ENCODE measurements at regions not wholly inside any gene's neighbourhood (a gene's known extent, or its start where the extent isn't known, plus 50 kb on each side); places are given as distances from the start of the nearest gene placed in this dataset.
"Not testable (repeated sequence)": the region's sequence is repeated elsewhere in the genome, so short reads cannot be mapped to it uniquely, and the experiment has no call there.

DNA sequence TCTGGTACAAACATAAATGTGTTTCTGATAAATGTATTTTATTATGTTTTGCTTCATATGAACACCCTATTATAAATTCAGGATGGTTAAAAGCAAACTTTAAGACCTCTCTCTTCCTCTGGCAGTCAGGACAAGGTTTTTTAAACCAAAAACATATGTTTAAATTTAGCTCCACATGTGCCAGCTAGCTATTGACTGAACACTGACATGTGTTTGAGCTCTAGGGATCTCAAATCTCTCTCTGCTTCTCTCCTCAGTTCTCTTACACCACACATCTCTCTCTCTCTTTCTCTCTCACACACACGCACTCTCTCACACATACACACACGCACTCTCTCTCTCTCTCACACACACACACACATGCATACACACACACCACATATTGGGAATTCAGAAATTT is 150.1 kb upstream of the RFX3 start:
- DNase-seq (ENCODE audit: missing footprints) (no peak), ATAC-seq (no peak)
- intact Hi-C loops (cut with DNase I) = no loop called here

DNA sequence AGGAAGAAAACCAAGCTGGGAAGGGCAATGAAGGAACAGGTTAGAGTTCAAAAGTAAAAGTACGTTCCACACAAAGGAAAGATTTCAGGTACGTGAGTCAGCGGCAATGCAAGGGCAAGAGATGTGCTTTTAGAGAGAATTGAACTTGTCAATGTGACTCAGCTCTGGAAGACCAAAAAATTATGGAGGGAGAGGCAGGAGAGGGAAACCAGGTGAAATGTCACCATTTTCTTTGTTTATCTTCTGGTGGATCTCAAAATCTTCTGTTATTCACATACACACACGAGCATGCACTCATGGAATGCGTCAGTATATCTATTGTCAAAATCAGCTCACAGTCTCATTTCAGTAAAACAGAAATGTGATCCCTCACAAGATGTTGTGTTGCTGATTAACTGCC is 148.8 kb upstream of the RFX3 start:
- no peak for ATAC-seq
- DNase-seq (ENCODE audit: missing footprints) = no peak
- intact Hi-C loops (cut with DNase I) = no loop called here

DNA sequence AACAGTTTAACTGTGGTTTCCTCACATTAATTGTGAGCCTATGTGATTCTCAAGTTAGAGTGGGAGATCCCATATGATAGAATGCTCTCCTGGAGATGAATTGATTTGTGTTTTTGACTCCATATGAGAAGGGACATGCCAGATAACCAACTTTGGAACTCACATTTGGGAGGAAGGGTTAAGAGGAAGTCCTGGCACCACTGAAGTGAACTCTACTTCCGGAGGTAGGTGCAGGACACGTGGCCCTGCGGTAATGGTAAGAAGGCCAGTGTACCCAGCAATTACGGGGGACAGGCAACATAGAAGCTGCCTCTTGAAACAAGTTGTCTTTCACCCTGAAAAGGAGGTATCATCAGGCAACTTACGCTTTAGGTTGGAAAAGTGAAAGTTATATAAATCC is 146.6 kb upstream of the RFX3 start:
- intact Hi-C loops (cut with DNase I) = no loop called here
- ATAC-seq (no peak), DNase-seq (ENCODE audit: missing footprints) (no peak)

DNA sequence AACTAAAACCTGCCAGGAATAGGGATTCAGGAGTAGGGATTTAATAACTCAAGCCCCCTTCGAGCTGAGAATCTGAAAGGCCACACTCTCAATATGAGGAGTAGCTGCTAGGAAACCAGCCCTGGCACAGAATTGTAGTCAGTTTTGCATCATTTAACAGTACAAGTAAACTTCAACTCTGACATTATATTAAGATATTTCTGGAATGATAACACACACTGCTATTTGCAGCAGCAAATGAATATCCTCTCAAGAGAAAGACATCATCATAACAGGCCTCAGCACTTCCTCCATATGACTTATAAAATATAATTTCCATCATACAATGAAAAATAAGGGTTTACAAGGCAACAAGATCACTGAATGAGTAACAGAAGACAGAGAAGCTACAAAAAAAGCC is 138.2 kb upstream of the RFX3 start:
- ATAC-seq (no peak), DNase-seq (ENCODE audit: missing footprints) (no peak)
- intact Hi-C loops (cut with DNase I) = no loop called here

DNA sequence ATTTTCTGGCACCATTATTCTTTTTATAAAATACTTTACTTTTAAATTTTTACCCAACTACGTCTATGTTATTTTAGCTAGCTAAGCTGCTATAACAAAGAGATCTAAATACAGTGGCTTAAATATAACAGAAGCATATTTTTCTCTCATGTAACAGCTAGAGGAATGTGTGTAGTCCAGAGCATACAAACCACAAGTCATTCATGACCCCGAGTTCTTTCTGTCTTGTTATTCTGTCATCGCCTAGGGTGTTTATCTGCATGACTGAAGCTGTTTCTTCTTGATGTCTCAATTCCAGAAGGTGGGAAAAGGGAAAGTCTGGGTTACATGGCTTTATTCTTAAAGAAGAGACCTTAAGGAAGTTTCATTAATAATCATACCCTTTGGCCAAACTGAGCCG is 136.9 kb upstream of the RFX3 start:
- DNase-seq (ENCODE audit: missing footprints) (no peak), ATAC-seq (no peak)
- intact Hi-C loops (cut with DNase I) = no loop called here

DNA sequence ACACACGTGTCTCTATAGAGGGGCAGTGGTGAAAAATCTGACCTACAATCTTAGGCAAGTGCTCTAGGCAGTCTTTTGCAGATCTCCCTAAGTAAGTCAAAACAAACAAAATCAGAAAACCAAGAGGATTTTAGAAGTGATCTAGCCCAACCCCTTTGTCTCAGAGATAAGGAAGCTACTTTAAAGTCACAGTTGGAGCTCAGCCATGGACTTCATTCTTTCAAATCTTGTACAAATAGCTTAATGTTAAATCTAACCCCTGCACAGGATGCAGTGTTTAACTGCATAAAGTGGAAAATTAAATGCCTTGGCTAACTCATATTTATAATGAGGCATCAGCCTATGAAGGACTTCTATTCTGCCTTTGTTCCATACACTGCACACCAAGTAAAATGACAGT is 135.1 kb upstream of the RFX3 start:
- ATAC-seq (no peak), DNase-seq (ENCODE audit: missing footprints) (no peak)
- intact Hi-C loops (cut with DNase I) = no loop called here

DNA sequence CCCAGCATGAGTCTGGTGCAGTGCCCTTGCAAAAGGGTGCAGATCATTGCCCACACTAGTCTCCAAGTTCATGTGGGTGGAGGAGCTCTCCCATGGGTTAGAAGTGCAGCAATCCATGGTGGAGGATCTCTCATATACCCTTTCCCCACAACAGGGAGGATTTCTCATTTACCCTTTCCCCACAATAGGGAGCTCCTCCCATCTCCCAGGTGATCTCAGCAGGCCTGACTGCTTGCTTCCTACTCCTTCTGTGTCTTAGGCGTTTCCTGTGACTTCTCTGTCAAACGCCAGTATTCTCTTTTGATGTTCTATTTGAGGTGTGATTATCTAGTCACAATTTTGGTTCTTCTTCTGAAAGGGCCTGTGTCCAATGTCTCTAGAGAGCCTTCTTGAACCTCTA is 133.8 kb upstream of the RFX3 start:
- DNase-seq (ENCODE audit: missing footprints) (no peak), ATAC-seq (no peak)
- intact Hi-C loops (cut with DNase I) = no loop called here

DNA sequence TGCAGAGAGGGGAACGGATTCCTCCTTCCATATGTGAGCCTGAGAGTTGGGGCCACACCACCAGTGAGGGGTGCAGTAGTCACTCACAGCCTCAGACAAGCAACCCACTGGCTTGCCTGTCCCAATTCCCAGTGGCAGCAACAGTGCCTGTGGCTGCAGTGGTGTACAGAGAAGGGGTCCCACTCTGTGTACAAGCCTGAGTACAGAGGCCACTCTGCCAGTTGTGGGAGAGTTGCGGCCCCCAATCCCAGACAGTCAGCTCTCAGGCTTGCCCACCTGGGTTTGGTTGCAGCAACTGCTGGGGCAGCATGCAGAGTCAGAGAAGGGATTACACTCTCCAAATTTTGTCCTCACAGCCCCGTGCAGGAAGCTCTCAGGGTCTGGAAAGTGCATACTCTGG is 133.2 kb upstream of the RFX3 start:
- peak; percentile 5 for ATAC-seq
- intact Hi-C loops (cut with DNase I) = no loop called here

DNA sequence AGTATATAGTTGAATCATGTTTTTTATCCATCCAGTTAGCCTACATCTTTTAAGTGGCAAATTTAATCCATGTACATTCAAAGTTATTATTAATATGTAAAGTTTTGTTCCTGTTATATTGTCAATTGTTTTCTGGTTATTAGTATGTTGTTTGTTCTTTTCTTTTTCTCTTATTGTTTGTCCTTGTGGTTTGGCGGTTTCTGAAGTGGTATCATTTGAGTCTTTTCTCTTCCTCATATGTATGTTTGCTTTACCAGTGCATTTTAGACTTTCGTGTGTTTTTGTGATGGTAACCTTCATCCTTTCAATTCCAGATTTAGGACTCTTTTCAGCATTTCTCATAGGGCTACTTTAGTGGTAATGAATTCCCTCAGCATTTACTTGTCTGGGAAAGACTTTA is 130.4 kb upstream of the RFX3 start:
- no peak for DNase-seq (ENCODE audit: missing footprints)
- intact Hi-C loops (cut with DNase I) = no loop called here
- no peak for ATAC-seq

More for the DNA sequence above, 133.2 kb upstream of the RFX3 start:
- no peak for DNase-seq (ENCODE audit: missing footprints)

DNA sequence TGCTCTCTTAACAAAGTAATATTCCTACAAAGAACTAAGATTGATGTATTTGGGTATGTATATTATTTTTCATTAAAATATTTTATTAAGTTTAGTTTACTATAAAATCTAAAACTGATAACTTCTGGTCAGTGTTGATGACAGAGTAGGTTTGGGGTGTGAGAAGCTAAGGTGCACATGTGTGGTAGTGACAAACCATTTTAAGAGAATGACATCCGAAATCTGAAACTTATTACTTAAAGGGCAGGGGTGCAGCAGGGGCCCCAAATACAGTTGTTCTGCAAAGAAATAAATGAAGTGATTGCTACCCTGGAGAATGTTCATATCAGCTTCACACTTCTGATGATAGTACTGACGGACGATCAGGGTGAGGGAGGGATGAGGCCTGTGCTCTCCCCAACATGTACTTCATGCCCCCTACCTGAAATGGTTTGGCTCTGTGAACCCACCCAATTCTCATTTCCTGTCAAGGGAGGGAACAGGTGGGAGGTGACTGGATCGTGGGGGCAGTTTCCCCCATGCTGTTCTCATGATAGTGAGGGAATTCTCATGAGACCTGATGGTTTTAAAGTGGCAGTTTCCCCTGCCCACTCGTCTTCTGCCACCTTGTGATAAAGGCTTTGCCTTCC is 125.3 kb upstream of the RFX3 start:
- intact Hi-C loops (cut with DNase I) = no loop called here
- ATAC-seq (no peak), DNase-seq (ENCODE audit: missing footprints) (no peak)

DNA sequence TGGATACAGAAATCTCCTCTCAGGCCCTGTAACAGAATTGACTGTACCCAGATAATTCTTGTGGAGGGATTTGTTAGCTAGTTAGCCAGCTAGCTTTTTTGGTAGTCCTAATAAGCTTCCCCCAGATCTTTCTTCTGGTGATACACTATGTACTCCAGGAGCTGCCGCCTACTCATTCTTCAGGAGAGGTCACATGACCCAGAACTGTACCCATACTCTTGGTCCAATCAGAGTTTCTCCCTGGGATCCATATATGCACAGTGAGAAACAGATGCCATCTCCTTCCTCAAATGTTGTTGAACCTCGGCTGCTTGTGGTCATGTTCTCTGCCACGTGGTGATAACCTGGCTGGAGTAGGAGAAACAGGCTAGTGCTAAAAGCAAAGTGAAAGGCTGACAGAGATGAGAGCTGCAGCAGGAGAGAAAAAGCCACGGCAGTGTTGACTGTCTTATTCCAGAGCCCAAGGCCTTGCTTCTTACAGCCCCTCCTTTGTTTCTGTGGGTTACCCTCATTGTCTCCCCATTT is 123.0 kb upstream of the RFX3 start:
- DNase-seq (ENCODE audit: missing footprints) (no peak), ATAC-seq (no peak)
- intact Hi-C loops (cut with DNase I) = loop anchor here (5.0 kb wide), 1 partner anchor 181 kb away; no protein-coding TSS in a partner anchor

DNA sequence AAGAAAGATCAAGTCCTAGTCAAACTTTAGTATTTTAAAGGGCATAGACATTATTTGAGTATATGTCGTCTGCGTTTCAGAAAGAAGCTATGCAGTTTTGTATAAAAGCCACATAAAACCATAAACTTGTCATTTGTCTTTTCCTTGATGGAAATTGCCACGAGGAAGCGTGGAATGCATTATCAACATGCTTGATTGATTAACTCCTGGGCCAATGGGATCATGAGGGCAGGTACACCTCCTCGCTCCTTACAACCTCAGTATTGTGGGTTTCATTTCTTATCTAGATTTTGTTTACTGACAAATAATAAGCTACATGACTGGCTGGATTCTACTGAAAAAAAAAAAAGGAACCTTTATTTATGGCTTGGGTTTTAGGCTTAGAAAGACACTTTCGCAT is 122.5 kb upstream of the RFX3 start:
- no peak for DNase-seq (ENCODE audit: missing footprints)
- intact Hi-C loops (cut with DNase I) = loop anchor here (5.0 kb wide), 1 partner anchor 181 kb away; no protein-coding TSS in a partner anchor
- no peak for ATAC-seq

DNA sequence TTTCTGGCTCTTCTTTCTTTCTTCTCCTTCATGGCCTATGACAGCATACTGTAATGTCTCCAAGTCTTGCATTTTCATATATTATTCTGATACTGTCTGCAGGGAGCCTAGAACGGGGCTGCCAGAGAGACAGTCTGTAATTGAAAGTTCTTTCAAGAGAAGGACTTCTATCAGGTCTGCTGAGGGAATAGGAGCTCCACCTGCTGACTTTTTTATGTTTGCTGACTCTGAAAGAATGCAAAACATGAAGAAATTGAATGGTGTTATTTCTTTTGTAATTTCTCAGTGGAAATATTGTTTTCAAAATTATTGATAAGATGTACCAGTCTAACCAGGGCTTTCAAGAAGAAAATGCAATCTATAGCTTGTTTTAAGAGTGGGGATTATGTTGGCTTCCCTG is 121.9 kb upstream of the RFX3 start:
- intact Hi-C loops (cut with DNase I) = loop anchor here (5.0 kb wide), 1 partner anchor 180 kb away; no protein-coding TSS in a partner anchor
- ATAC-seq (no peak), DNase-seq (ENCODE audit: missing footprints) (no peak)

DNA sequence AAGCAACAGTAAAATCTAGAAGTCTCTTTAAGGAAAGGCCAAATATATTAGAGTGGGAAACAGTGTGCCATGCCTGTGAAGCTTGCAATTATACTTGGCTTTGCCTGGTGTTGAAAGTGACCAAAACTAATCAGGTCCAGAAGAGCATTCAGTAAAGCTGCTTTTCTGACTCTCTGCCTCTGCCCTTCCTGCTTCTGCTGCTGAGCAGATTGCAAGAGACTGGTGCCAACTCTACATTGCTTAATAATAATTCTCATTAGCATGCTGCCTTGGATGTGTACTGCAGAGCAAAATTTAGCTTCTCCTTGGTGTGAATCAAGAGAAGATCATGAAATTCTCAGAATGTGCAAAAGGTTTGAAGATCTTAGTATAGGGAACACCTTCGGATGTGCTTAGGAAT is 120.4 kb upstream of the RFX3 start:
- intact Hi-C loops (cut with DNase I) = loop anchor here (5.0 kb wide), 1 partner anchor 179 kb away; no protein-coding TSS in a partner anchor

DNA sequence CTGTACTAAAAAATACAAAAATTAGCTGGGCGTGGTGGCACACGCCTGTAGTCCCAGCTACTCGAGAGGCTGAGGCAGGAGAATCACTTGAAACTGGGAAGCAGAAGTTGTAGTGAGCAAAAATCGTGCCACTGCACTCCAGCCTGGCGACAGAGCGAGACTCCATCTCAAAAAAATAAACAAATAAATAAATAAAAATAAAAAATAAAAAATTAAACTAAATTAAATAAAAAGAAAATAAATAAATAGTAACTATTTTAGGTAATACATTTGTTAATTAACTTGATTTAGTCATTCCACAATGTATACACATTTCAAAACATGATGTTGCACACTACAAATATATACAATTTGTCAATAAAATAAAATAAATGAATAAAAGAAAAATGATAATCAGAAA is 116.3 kb upstream of the RFX3 start:
- intact Hi-C loops (cut with DNase I); DNase-seq (ENCODE audit: missing footprints); ATAC-seq: not testable (repeated sequence)

More for the DNA sequence above, 120.4 kb upstream of the RFX3 start:
- no peak for ATAC-seq
- DNase-seq (ENCODE audit: missing footprints) = no peak

DNA sequence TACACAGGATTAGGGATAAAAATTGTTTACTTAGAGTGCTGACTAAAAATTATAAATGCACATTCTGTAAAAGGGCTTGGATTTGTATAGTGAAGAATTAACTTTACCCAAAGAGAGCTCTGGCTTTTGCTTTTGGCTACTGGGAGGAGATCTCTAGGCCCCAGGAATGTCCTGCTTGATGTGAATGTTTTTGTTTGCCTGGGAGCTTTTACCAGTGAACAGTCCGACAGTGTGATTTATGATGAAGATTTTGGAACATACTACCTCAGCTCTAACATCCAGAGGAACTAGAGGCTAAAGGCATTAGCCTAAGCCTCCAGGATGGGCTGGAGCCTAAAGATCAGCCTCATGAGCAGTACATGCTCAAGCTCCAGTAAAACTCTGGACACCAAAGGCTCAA is 103.7 kb upstream of the RFX3 start:
- no peak for ATAC-seq
- intact Hi-C loops (cut with DNase I) = no loop called here

DNA sequence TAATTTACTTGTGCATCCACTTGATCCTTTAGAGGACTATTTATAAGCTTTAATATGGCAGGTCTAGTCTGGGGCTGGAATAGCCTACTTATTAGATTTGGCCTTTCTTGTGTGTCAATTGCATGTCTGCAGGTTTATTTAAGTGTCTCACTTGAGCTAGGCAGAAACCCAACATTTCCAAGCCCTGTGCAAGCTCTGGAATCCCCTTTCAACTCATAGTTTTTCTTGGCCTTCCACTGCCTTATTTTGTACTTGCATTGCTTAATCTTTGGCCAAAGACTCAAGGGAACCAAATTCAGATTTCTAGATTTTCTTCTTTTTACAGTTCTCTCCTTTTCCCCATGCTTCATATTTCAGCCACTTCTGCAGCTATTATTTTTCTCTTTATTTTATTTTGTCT is 102.4 kb upstream of the RFX3 start:
- ATAC-seq = no peak
- intact Hi-C loops (cut with DNase I) = no loop called here
- DNase-seq (ENCODE audit: missing footprints) = no peak

More for the DNA sequence above, 103.7 kb upstream of the RFX3 start:
- DNase-seq (ENCODE audit: missing footprints) = no peak

DNA sequence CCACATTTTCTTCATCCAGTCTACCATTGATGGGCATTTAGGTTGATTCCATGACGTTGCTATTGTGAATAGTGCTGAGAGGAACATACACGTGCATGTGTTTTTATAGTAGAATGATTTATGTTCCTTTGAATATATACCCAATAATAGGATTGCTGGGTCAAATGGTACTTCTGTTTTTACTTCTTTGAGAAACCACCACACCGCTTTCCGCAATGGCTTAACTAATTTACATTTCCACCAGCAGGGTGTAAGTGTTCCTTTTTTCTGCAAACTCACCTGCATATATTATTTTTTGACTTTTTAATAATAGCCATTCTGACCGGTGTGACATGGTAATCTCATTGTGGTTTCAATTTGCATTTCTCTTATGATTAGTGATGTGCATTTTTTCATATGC is 82.2 kb upstream of the RFX3 start:
- intact Hi-C loops (cut with DNase I) = no loop called here
- DNase-seq (ENCODE audit: missing footprints) = no peak

DNA sequence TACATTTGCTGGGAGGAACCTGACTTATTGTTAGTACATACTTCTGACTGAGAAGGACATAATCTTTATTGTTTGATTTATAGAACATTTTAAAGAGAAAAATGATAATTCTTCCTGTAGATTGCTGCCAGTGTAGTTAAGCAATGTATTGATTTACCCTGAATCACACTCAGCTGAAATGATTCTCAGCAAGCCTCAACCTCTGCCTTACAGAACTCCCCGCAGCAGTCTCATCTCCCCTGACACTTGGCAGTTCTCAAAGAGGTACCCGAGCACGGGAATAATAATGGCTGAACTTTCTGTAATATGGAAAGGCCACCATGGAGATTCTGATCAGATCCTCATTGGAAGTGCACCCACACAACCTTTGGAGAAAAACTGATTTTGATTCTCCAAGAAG is 74.9 kb upstream of the RFX3 start:
- intact Hi-C loops (cut with DNase I) = no loop called here
- DNase-seq (ENCODE audit: missing footprints) = no peak
- no peak for ATAC-seq

More for the DNA sequence above, 82.2 kb upstream of the RFX3 start:
- no peak for ATAC-seq

DNA sequence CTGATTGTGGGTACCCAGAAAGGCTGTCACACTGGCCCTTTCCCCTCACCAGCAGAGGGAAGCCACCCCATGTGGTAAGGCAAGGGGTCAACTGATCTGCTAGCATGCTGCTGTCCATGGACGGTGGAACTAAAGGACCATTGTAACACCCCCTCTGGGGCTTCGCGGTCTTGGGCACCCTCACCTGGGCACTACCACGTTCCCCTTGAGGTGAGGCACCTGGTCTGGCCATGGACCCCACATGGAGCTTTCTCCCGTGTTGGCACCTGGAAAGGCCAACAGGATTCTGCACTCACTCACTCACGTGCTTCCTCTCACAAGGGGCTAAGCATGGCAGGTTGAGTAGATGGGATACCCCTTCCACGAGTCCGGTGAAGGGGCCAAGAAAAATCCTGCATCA is 72.0 kb upstream of the RFX3 start:
- ATAC-seq = no peak
- DNase-seq (ENCODE audit: missing footprints) = no peak
- intact Hi-C loops (cut with DNase I) = no loop called here

DNA sequence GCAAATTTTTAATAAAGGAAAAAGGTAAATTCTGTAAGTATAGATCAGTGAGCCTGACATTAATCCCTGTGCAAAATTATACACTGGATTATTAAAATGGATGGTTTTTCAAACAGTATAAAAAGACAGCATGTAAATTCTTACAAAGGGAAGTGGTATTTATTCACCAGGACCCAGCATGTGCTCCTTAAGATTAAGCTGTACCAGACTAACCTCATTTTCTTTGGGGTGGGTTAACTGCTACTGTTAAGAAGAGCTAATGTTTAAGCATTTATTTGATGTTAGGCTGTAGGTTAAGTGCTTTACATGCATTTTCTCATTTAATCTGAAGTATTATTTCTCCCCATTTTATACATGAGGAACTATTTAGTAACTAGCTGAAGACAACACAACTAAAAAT is 60.3 kb upstream of the RFX3 start:
- intact Hi-C loops (cut with DNase I) = no loop called here
- ATAC-seq (no peak), DNase-seq (ENCODE audit: missing footprints) (no peak)

Measured in Right ventricle myocardium inferior (tissue), 1 donor.